Breast epithelium (tissue), 3 donors: ENCODE measurements at regions not wholly inside any gene's neighbourhood (a gene's known extent, or its start where the extent isn't known, plus 50 kb on each side); places are given as distances from the start of the nearest gene placed in this dataset.

Experiments used
- POLR2A ChIP-seq: fragments of 450-650 bp; IDR thresholded peaks from one replicate; pipeline ENCODE4 v1.6.1; 2016; ENCODE audit warnings: antibody characterized with exemption, mild to moderate bottlenecking, moderate library complexity
- POLR2AphosphoS5 ChIP-seq, 3 donors: sonication (generic); formaldehyde crosslinking; IDR thresholded peaks; one replicate each; pipeline ENCODE4 v1.6.1; 2017; ENCODE audit warnings: antibody characterized with exemption in 3 of 3

- TF ChIP-seq POLR2A (no peak), POLR2AphosphoS5 (IDR thresholded peaks at IDR 0.05) (no peak)
Measured at GRCh38 chr2:11067221-11068078, 87.8 kb upstream of the SLC66A3 start.
